ENCODE measurements at regions not wholly inside any gene's neighbourhood (a gene's known extent, or its start where the extent isn't known, plus 50 kb on each side); places are given as distances from the start of the nearest gene placed in this dataset.
A peak's percentile ranks its signal among the peaks of the same experiment; 100 is the strongest.

DNA sequence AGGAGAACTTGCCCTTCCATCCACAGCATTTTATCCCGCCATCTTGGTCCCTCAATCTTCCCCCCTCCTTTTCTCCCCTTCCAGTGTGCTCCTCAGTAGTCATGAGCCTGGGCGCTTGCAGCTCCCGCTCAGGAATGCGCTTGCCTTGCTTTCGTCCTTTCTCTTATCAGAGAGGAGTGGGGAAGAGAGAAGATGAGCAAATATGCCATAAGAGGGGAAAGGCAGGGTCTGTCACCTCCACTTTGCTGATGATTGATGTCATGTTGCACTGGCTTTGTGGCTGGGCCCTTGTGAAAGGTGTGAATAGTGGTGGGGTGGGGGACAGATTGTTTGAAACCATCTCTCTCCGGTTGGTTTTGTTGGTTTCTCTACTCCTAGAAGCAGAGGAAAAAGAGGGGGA, 569.3 kb downstream of the TNS1 start:
- intact Hi-C loops (cut with DNase I; ENCODE audit: low total_unique reads), result no loop called here
- no peak overlapping the region for H3K4me3 ChIP-seq
- no peaks in the 10 kb centered on the region for H3K36me3 ChIP-seq (ENCODE audit: low read depth, missing control alignments)
- peaks cover 47% of the 10 kb centered on the region for H3K4me1 ChIP-seq
- H3K27me3 ChIP-seq, result no peaks in the 10 kb centered on the region
- H3K9me3 ChIP-seq, result no peaks in the 10 kb centered on the region
- 14 to 22% methylated on average over 6 of the region's 6 CpGs for WGBS, 2 donors
- no peak for TF ChIP-seq POLR2A (IDR thresholded peaks at IDR 0.05)
- TF ChIP-seq, protein P1, sequence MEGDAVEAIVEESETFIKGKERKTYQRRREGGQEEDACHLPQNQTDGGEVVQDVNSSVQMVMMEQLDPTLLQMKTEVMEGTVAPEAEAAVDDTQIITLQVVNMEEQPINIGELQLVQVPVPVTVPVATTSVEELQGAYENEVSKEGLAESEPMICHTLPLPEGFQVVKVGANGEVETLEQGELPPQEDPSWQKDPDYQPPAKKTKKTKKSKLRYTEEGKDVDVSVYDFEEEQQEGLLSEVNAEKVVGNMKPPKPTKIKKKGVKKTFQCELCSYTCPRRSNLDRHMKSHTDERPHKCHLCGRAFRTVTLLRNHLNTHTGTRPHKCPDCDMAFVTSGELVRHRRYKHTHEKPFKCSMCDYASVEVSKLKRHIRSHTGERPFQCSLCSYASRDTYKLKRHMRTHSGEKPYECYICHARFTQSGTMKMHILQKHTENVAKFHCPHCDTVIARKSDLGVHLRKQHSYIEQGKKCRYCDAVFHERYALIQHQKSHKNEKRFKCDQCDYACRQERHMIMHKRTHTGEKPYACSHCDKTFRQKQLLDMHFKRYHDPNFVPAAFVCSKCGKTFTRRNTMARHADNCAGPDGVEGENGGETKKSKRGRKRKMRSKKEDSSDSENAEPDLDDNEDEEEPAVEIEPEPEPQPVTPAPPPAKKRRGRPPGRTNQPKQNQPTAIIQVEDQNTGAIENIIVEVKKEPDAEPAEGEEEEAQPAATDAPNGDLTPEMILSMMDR (IDR thresholded peaks at IDR 0.05), result no peak
- peak overlapping the region in 1 of 2 donors; percentile 65 for H3K27ac ChIP-seq
- peak; percentile 71 for DNase-seq

DNA sequence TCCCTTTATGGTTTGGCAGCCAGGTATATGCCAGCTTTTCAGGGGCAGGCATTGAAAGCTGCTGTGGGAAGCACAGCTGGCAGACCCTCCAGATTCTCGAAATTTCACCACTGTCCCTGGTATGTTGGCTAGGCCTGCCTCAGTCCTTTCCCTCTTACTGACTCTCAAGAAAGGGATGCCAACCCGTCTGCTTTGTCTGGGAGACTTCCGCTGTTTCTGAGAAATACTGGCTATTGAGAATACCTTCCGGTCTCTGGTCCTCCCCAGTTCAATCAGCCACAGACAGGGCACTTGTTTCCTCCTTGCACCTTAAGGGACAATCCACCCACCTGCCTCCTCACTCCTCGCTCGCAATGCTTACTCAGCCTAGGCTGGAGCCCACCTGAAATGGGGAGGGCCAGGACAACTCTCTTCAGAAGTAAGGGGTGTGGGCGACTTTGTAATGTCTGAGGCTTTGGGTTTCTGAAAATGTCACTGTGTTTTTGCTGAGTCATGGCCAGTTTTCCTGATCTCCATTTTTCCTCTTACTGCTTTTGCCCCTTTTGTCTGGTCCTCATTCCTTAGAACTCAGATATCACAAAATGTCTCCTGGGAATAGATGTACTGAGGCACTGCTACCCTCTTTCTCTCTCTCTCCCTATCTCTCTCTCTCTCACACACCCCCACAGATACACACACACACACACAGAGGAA, 571.1 kb downstream of the TNS1 start:
- WGBS, 2 donors, result 54 to 85% methylated on average over 7 of the region's 7 CpGs
- no peak overlapping the region for H3K4me3 ChIP-seq
- H3K4me1 ChIP-seq, result peaks cover 41% of the 10 kb centered on the region
- intact Hi-C loops (cut with DNase I; ENCODE audit: low total_unique reads), result no loop called here
- no peaks in the 10 kb centered on the region for H3K9me3 ChIP-seq
- H3K36me3 ChIP-seq (ENCODE audit: low read depth, missing control alignments), result no peaks in the 10 kb centered on the region
- TF ChIP-seq, protein P1 (IDR thresholded peaks at IDR 0.05), result no peak
- TF ChIP-seq POLR2A (IDR thresholded peaks at IDR 0.05), result no peak
- no peak for DNase-seq
- no peaks in the 10 kb centered on the region for H3K27me3 ChIP-seq
- no peak overlapping the region for H3K27ac ChIP-seq

- TF ChIP-seq, protein P1 (IDR thresholded peaks at IDR 0.05), result no peak
- TF ChIP-seq POLR2A (IDR thresholded peaks at IDR 0.05), result no peak
- intact Hi-C loops (cut with DNase I; ENCODE audit: low total_unique reads), result no loop called here
- Histone ChIP-seq H3K4me1 (peaks cover 34% of the 10 kb centered on the region), H3K36me3 (ENCODE audit: low read depth, missing control alignments) (no peaks in the 10 kb centered on the region), H3K27ac (no peak overlapping the region), H3K4me3 (no peak overlapping the region), H3K27me3 (no peaks in the 10 kb centered on the region), H3K9me3 (no peaks in the 10 kb centered on the region)
- DNase-seq, result no peak
- WGBS, 2 donors, result 78 to 83% methylated on average over 3 of the region's 3 CpGs
These were observed 571.2 kb upstream of the TNP1 start for GRCh38 chr2:217430916-217431576.

DNA sequence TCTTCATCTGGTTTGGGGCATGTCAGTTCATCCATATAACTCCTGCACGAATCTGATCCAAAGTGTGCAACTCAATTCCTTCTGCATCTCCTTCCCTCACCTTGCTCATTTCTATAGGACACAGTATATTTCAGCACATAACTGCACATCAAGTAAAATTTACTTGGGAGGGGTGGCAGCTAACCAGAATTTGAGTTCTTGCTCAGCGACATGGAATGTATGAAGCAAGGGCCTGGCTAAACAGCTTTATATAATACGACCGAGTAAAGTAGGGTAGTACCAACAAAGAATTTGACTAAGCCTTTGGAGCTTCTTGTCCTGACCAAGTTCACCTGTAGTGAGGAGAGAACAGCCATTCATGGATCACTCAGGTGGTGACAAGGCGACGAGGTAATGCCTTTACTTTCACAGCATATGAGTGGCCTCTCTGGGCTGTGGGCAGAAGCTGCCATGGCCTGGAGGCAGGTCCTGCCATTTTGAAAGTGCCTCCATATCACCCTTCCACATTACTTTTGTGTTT, 570.2 kb upstream of the TNP1 start:
- Histone ChIP-seq H3K27ac (no peak overlapping the region), H3K9me3 (no peaks in the 10 kb centered on the region), H3K4me3 (no peak overlapping the region), H3K27me3 (no peaks in the 10 kb centered on the region), H3K4me1 (peaks cover 26% of the 10 kb centered on the region), H3K36me3 (ENCODE audit: low read depth, missing control alignments) (no peaks in the 10 kb centered on the region)
- WGBS, 2 donors, result 94 to 98% methylated on average over 6 of the region's 6 CpGs
- no peak for DNase-seq
- intact Hi-C loops (cut with DNase I; ENCODE audit: low total_unique reads), result no loop called here
- TF ChIP-seq, protein P1 (IDR thresholded peaks at IDR 0.05), result no peak
- no peak for TF ChIP-seq POLR2A (IDR thresholded peaks at IDR 0.05)

Measured in testis (tissue), 2 donors.